Epithelial cell of proximal tubule (primary cell): ENCODE measurements at regions not wholly inside any gene's neighbourhood (a gene's known extent, or its start where the extent isn't known, plus 50 kb on each side); places are given as distances from the start of the nearest gene placed in this dataset.

ENCODE experiments used
- DNase-seq: peaks from one replicate; pipeline ENCODE4 v3.0.0-alpha.2; 2011; ENCODE audit warnings: low read depth
- H3K4me3 ChIP-seq: 2 replicates; pipeline ENCODE4 v1.5.1; 2011; ENCODE audit warnings: low read depth, mild to moderate bottlenecking, low read length
- CTCF ChIP-seq: conservative IDR thresholded peaks from 2 replicates; pipeline ENCODE4 v1.5.1; 2012; ENCODE audit warnings: low read depth, mild to moderate bottlenecking, low read length

- no peak overlapping the region for H3K4me3 ChIP-seq
- DNase-seq: no peak
- TF ChIP-seq CTCF: no peak
Measured at GRCh38 chr10:75295868-75296441, 60.2 kb upstream of the COMTD1 start.

- H3K4me3 ChIP-seq: peak overlapping the region; percentile 67
- no peak for DNase-seq
- no peak for TF ChIP-seq CTCF
Measured at GRCh38 chr10:75294866-75295701, 59.3 kb upstream of the COMTD1 start.

GRCh38 chr10:75294518-75294865 is 58.7 kb upstream of the COMTD1 start:
- TF ChIP-seq CTCF: no peak
- DNase-seq: no peak

GRCh38 chr10:75294031-75294437 is 58.3 kb upstream of the COMTD1 start:
- no peak overlapping the region for H3K4me3 ChIP-seq
- DNase-seq: no peak
- no peak for TF ChIP-seq CTCF

More at GRCh38 chr10:75294518-75294865, 58.7 kb upstream of the COMTD1 start:
- peak overlapping the region; percentile 67 for H3K4me3 ChIP-seq

GRCh38 chr10:75293446-75293820 is 57.7 kb upstream of the COMTD1 start:
- TF ChIP-seq CTCF: no peak
- H3K4me3 ChIP-seq: no peak overlapping the region
- DNase-seq: no peak

- no peak for DNase-seq
- TF ChIP-seq CTCF: no peak
- H3K4me3 ChIP-seq: no peak overlapping the region
Measured at GRCh38 chr10:75292794-75293445, 57.2 kb upstream of the COMTD1 start.
